GM19452 (cell line): ENCODE measurements at regions not wholly inside any gene's neighbourhood (a gene's known extent, or its start where the extent isn't known, plus 50 kb on each side); places are given as distances from the start of the nearest gene placed in this dataset.

Source experiments
- ATAC-seq: cut with Tn5 transposase; IDR thresholded peaks from one replicate; pipeline ENCODE4 v1.9.1; 2021; ENCODE audit not compliant: unreplicated experiment

DNA sequence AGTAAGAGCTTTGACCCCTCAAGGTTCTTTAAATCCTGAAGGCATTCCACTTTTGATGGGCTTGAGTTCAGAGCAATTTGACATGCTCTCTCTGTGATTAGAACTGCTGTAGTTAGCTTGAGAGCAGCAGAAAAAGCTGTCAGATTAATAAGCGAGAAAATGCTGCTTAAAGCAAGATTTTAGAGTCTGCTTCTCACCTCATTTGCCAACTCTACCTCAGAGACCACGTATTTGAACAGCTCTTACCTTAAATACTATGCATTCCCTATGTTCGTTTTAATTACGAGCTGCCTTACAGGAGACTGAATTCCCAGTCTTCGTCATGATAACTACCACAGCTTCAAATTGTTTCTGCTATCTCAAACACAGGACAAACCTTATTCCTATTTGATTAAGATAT is 253.4 kb downstream of the SLITRK6 start:
- no peak for ATAC-seq

GRCh38 chr13:85544756-85545155 is 254.5 kb downstream of the SLITRK6 start:
- ATAC-seq = no peak

DNA sequence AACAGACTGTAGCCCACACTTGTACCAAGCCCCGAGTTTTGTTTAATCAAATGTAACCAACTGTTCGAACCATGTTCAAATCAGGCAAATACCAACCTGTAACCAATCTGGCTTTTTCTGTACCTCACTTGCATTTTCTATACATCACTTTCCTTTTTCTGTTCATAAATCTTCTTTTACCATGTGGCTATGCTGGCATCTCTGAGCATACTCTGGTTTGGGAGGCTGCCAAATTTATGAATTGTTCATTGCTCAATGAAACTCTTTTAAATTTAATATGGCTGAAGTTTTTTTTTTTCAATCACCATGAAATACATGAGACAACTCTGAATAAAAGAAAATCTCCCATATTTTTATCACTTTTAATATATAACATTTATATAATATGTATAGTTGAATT is 256.1 kb downstream of the SLITRK6 start:
- ATAC-seq = no peak

GRCh38 chr13:85541476-85541875 is 257.7 kb downstream of the SLITRK6 start:
- no peak for ATAC-seq

- no peak for ATAC-seq
These were observed 260.3 kb downstream of the SLITRK6 start for GRCh38 chr13:85538957-85539356.

GRCh38 chr13:85537601-85538000 is 261.6 kb downstream of the SLITRK6 start:
- ATAC-seq = no peak

DNA sequence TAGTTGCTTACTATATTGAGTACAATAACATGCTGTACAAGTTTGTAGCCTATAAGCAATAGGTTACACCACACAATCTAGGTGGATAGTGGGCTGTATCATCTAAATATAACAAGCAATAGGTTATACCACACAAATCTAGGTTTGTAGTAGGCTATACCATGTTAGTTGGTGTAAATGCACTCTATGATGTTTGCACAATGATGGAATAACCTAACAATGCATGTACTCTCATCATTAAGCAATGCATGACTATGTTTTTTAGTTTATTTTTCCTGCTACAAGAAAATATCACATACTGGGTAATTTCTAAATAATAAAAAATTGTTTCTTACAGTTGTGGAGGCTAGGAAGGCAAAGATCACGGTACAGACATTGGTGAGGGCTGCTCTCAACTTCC is 262.5 kb downstream of the SLITRK6 start:
- ATAC-seq = no peak

DNA sequence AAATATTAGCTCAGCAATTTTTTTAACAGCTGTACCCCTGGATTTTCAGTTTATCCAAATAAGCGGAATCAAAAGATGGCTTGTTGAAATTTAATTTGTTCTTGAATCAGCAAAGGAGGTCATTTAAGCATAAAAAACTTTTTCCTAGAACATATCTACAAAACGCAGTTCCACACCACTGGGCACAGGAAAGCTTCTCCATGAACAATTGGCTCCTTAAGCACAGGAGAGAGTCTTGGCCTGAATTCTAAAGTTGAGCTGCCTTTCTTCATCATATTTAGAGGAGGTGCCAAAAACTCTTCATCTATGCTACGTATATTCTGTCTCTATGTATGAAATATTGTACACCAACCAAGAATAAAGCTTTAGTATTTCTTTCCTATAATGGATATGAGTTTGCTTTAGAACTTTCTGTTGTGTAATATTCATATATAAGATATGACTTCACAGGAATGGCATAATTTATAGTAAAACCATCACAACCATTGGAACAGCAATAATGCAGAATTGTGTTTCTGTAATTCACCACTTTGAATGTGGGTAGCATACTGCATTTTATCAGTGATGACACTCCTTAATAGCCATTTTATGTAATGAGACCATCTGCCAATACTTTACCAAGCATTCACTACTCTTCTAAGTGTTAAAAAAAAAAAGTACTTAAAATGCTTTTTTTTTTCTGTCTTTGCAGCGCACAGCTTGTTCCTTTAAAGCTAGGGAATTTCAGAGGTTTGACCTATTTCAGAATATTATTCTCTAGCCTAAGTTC is 263.7 kb downstream of the SLITRK6 start:
- ATAC-seq = no peak

DNA sequence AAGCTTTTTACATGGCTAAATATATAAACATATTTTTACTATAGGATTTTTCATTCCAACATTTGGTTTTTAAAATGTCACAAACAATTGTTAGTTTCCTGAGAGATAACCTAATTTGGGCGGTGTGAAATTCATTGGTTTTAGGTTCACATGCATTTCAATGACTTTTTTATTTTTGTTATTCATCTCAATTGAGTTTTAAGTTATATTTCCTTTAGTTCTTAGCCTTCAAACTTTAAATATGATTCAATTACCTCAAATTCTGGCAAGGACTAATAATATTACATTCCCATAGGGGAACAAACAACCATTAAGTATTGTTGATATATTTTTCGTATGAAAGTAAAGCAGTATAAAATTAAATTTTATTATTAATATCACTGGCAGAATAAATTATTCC is 265.3 kb downstream of the SLITRK6 start:
- ATAC-seq = no peak

GRCh38 chr13:85529218-85529594 is 270.0 kb downstream of the SLITRK6 start:
- no peak for ATAC-seq

- ATAC-seq = no peak
These were observed 270.6 kb downstream of the SLITRK6 start for GRCh38 chr13:85528491-85529217.

- ATAC-seq = no peak
These were observed 271.9 kb downstream of the SLITRK6 start for GRCh38 chr13:85527316-85527715.

- ATAC-seq = no peak
These were observed 273.8 kb downstream of the SLITRK6 start for GRCh38 chr13:85525411-85525810.

DNA sequence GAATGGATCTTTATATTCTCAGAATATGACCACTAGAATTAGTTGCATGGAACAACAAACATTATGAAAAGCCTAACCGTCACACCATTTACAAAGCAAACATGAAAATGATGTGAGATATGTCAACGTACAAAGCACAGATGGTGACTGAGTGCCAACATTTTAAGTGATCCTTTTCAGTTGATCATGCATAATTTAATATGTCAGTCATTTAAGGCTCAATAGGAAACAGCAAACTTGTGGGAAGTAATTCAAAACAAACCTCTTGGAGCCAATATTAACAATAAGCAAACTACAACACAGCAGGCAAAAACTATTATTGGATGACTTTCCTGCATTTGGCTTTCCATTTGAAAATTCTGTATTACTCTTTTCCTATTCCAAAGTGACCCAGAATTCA is 277.6 kb downstream of the SLITRK6 start:
- ATAC-seq = no peak

GRCh38 chr13:85520445-85520844 is 278.8 kb downstream of the SLITRK6 start:
- no peak for ATAC-seq

- no peak for ATAC-seq
These were observed 279.9 kb downstream of the SLITRK6 start for GRCh38 chr13:85519363-85519762.

DNA sequence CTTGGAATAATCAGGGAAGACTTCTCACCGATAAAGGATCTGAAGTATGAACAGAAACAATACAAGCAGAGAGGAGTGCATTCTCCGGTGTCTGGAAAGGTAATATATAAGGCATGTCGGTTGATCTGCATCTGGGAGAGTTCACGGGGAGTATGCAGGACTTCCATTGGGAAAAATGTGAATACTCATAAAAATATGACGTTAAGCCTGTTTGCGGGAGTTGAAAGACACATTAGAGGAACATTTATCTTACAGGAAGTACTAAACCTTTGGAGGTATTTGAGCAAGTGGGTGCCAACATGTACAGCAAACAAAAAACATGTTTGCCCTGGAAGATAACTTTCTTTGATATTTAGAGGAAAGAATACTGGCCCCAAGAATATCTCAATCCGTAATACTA is 286.8 kb downstream of the SLITRK6 start:
- no peak for ATAC-seq

- no peak for ATAC-seq
These were observed 289.7 kb downstream of the SLITRK6 start for GRCh38 chr13:85509512-85509911.

DNA sequence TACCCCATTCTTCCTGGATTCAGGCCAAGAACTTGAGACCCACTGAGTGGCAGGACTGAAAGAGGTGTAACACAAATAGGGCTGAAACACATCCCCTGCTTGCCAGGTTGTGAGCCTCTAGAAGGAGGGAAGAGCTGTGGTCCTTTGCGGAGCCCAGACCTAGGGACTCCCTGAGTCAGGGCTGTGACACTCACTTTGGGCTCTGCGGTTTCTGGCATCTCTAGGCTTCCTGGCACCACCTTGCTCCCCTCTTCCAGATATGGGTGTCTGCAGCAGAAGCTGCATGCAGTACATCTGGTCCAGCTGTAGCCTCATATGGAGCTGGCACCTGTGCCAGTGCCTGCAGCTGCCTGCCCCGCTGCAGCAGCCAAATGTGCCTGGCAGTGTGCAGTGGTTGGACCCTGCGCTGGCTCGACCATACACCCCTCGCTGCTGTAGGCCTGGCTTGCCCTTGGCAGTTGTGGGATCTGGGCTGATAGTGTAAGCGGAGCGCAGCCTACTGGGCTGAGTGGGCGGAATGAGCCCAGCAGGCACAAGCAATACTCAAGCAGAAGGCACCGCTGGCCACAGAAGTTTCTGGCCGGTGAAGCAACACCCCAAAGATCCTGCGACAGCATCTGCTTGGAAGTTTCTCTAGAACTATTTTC is 290.4 kb downstream of the SLITRK6 start:
- no peak for ATAC-seq

DNA sequence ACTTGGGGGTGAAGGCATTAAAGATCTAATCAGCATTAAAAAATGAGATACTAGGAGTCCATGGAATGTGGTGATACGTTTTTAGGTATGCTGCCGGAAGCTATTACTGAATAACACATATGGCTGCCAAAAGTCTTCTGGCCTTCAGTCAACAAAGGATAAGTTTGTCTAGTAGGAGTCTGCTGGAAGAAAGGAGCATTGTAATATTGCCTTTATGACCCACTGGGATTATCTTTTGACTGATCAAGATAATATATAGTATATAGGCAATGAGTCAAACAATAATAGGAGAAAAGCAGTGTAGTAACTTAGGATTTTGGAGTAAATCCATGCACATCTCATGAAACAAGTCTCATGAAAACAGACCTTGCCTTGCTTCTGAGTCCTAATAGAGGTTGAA is 295.4 kb downstream of the SLITRK6 start:
- ATAC-seq = no peak

DNA sequence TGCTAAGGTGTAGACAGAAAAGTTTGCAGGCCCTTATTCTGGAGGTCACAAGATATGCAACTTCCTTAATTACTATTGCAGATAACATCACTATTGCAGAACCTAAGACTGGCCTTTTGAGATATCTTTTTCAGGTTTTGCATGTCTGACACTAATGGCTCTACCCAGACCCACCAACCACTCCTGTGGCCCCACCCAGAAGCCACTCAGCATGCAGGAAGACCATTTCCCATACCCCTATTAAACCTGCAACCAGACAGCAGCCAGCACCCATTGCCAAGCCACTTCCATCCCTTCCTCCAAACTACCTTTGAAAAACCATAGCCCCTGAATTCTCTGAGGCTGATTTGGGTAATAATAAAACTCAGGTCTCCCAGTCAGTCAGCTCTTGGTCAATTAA is 297.6 kb downstream of the SLITRK6 start:
- ATAC-seq = no peak

- ATAC-seq = no peak
These were observed 298.4 kb downstream of the SLITRK6 start for GRCh38 chr13:85500696-85501256.
